ENCODE measurements at regions not wholly inside any gene's neighbourhood (a gene's known extent, or its start where the extent isn't known, plus 50 kb on each side); places are given as distances from the start of the nearest gene placed in this dataset.

DNA sequence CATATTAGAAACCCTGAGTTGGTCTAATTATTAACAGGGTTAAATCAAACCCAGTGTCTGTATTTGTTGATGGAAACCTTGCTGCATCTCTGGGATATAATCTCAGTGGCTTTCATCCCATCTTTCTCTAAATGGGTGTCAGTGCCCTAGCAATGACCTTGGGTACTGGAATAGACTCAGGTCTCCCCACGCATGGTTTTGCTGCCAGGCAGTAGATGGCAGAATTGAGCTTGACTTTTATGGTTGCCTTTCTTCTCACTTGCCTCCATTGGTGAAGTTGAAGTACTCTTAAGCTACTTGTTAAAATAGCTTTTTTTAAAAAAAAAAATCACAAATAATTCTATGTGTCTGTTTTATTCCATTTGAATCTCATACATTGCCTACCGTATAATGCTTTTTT lies 81.8 kb upstream of the HMCN1 start:
- TF ChIP-seq SP1 (IDR thresholded peaks at IDR 0.05) (no peak), FOXA1 (IDR thresholded peaks at IDR 0.05) (no peak), ARNT (IDR thresholded peaks at IDR 0.05) (no peak), FOXK2 (IDR thresholded peaks at IDR 0.05) (no peak), ELF4 (IDR thresholded peaks at IDR 0.05) (no peak), NFRKB (IDR thresholded peaks at IDR 0.05) (no peak), FOXM1 (IDR thresholded peaks at IDR 0.05; ENCODE audit: borderline replicate concordance) (no peak), TARDBP (IDR thresholded peaks at IDR 0.05) (no peak), BHLHE40 (IDR thresholded peaks at IDR 0.05; ENCODE audit: borderline replicate concordance) (no peak), L3MBTL2 (conservative IDR thresholded peaks at IDR 0.05) (no peak), SUZ12 (IDR thresholded peaks at IDR 0.05) (no peak), LEF1 (IDR thresholded peaks at IDR 0.05; ENCODE audit: borderline replicate concordance) (no peak), HDGF (IDR thresholded peaks at IDR 0.05; ENCODE audit: borderline replicate concordance) (no peak)
- TF ChIP-seq, protein P1, sequence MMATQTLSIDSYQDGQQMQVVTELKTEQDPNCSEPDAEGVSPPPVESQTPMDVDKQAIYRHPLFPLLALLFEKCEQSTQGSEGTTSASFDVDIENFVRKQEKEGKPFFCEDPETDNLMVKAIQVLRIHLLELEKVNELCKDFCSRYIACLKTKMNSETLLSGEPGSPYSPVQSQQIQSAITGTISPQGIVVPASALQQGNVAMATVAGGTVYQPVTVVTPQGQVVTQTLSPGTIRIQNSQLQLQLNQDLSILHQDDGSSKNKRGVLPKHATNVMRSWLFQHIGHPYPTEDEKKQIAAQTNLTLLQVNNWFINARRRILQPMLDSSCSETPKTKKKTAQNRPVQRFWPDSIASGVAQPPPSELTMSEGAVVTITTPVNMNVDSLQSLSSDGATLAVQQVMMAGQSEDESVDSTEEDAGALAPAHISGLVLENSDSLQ (IDR thresholded peaks at IDR 0.05): no peak
